ENCODE measurements at regions not wholly inside any gene's neighbourhood (a gene's known extent, or its start where the extent isn't known, plus 50 kb on each side); places are given as distances from the start of the nearest gene placed in this dataset.

GRCh38 chrX:16376056-16376455, 208.8 kb downstream of the MAGEB17 start:
- no peak for TF ChIP-seq REST (IDR thresholded peaks at IDR 0.05; ENCODE audit: insufficient read depth in 1 of 2, low read depth in 2 of 2, low read length in 1 of 2)
- TF ChIP-seq CTCF (IDR thresholded peaks at IDR 0.05) = no peak
- TF ChIP-seq POLR2AphosphoS5 (IDR thresholded peaks at IDR 0.05; ENCODE audit: low read depth, low read length) = no peak
